Colonic mucosa (tissue), 4 donors: ENCODE measurements at regions not wholly inside any gene's neighbourhood (a gene's known extent, or its start where the extent isn't known, plus 50 kb on each side); places are given as distances from the start of the nearest gene placed in this dataset.

ENCODE experiments used
- DNase-seq: peaks from one replicate; pipeline ENCODE4 v3.0.0-alpha.2; 2020
- H3K27ac ChIP-seq: fragments of 200-600 bp; one replicate; pipeline ENCODE4 v1.8.0; 2021
- H3K27me3 ChIP-seq: fragments of 200-600 bp; one replicate; pipeline ENCODE4 v1.8.0; 2021
- H3K36me3 ChIP-seq: fragments of 200-600 bp; one replicate; pipeline ENCODE4 v1.8.0; 2021
- H3K4me1 ChIP-seq: fragments of 200-600 bp; one replicate; pipeline ENCODE4 v1.8.0; 2021; ENCODE audit warnings: mild to moderate bottlenecking
- H3K4me3 ChIP-seq: fragments of 200-600 bp; one replicate; pipeline ENCODE4 v1.8.0; 2021
- H3K9ac ChIP-seq, 2 donors: one replicate each; pipeline ENCODE4 v1.7.0; 2013; ENCODE audit warnings: control low read depth in 2 of 2, low read depth in 2 of 2, low read length in 2 of 2
- H3K9me3 ChIP-seq: fragments of 200-600 bp; one replicate; pipeline ENCODE4 v1.8.0; 2021
- intact Hi-C: fragments of 100-400 bp; cut with DNase I; formaldehyde crosslinking; loops from one replicate; pipeline ENCODE4 v1.14.1; 2022
- TF ChIP-seq, protein P1 (sequence below): fragments of 200-600 bp; IDR thresholded peaks from one replicate; pipeline ENCODE4 v1.8.0; 2022; ENCODE audit warnings: antibody characterized with exemption, mild to moderate bottlenecking
- donor health status: healthy.
- donor health status: DM: no; HTN: no; CAD: no.
- donor health status: DM: no; HTN: no; CAD: no.

DNA sequence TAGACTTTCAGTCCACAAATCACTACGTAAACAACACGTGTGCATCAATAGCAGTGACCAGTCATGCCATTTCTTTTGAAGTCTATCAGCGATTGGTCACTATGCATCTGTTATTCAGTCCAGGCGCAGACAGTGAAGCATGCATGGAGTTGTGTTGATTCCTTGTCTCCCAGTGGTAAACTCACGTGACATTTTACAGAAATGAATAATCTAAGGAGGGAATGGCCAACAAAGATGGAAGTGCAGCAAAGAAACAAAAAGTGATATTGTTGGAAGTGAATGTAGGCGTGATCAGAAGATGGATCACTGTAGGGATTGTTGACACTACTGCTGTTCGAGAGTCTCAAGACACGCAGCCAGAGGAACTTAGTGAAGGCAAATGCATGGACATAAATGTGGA is 317.8 kb upstream of the MGAT5 start:
- TF ChIP-seq, protein P1, sequence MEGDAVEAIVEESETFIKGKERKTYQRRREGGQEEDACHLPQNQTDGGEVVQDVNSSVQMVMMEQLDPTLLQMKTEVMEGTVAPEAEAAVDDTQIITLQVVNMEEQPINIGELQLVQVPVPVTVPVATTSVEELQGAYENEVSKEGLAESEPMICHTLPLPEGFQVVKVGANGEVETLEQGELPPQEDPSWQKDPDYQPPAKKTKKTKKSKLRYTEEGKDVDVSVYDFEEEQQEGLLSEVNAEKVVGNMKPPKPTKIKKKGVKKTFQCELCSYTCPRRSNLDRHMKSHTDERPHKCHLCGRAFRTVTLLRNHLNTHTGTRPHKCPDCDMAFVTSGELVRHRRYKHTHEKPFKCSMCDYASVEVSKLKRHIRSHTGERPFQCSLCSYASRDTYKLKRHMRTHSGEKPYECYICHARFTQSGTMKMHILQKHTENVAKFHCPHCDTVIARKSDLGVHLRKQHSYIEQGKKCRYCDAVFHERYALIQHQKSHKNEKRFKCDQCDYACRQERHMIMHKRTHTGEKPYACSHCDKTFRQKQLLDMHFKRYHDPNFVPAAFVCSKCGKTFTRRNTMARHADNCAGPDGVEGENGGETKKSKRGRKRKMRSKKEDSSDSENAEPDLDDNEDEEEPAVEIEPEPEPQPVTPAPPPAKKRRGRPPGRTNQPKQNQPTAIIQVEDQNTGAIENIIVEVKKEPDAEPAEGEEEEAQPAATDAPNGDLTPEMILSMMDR: no peak
- intact Hi-C loops: no loop called here

GRCh38 chr2:133936601-133937000 is 317.3 kb upstream of the MGAT5 start:
- Histone ChIP-seq H3K9ac (no peak overlapping the region), H3K27me3 (no peaks in the 10 kb centered on the region), H3K4me3 (no peak overlapping the region), H3K9me3 (no peaks in the 10 kb centered on the region), H3K4me1 (no peaks in the 10 kb centered on the region), H3K27ac (no peak overlapping the region), H3K36me3 (no peaks in the 10 kb centered on the region)
- TF ChIP-seq, protein P1: no peak
- DNase-seq: no peak
- intact Hi-C loops: no loop called here

More for the DNA sequence above, 317.8 kb upstream of the MGAT5 start:
- Histone ChIP-seq H3K36me3 (no peaks in the 10 kb centered on the region), H3K27ac (no peak overlapping the region), H3K4me1 (no peaks in the 10 kb centered on the region), H3K27me3 (no peaks in the 10 kb centered on the region), H3K9me3 (no peaks in the 10 kb centered on the region), H3K4me3 (no peak overlapping the region), H3K9ac (no peak overlapping the region)
- no peak for DNase-seq

GRCh38 chr2:133937669-133938068 is 316.2 kb upstream of the MGAT5 start:
- no peak for DNase-seq
- TF ChIP-seq, protein P1: no peak
- no peaks in the 10 kb centered on the region for H3K27me3 ChIP-seq
- H3K9ac ChIP-seq: no peak overlapping the region
- H3K4me1 ChIP-seq: no peaks in the 10 kb centered on the region
- no peak overlapping the region for H3K27ac ChIP-seq
- no peaks in the 10 kb centered on the region for H3K36me3 ChIP-seq
- H3K4me3 ChIP-seq: no peak overlapping the region
- no peaks in the 10 kb centered on the region for H3K9me3 ChIP-seq
- intact Hi-C loops: no loop called here

GRCh38 chr2:133940134-133940533 is 313.7 kb upstream of the MGAT5 start:
- TF ChIP-seq, protein P1: no peak
- Histone ChIP-seq H3K27ac (no peak overlapping the region), H3K4me3 (no peak overlapping the region), H3K27me3 (no peaks in the 10 kb centered on the region), H3K9ac (no peak overlapping the region), H3K4me1 (no peaks in the 10 kb centered on the region), H3K9me3 (no peaks in the 10 kb centered on the region), H3K36me3 (no peaks in the 10 kb centered on the region)
- DNase-seq: no peak
- intact Hi-C loops: no loop called here

GRCh38 chr2:133941666-133942065 is 312.2 kb upstream of the MGAT5 start:
- TF ChIP-seq, protein P1: no peak

GRCh38 chr2:133942398-133942797 is 311.5 kb upstream of the MGAT5 start:
- Histone ChIP-seq H3K4me3 (no peak overlapping the region), H3K27ac (no peak overlapping the region), H3K9ac (no peak overlapping the region), H3K36me3 (no peaks in the 10 kb centered on the region), H3K4me1 (no peaks in the 10 kb centered on the region), H3K9me3 (no peaks in the 10 kb centered on the region), H3K27me3 (no peaks in the 10 kb centered on the region)
- TF ChIP-seq, protein P1: no peak
- intact Hi-C loops: no loop called here
- no peak for DNase-seq

More at GRCh38 chr2:133941666-133942065, 312.2 kb upstream of the MGAT5 start:
- no peaks in the 10 kb centered on the region for H3K4me1 ChIP-seq
- no peaks in the 10 kb centered on the region for H3K36me3 ChIP-seq
- no peak overlapping the region for H3K9ac ChIP-seq
- no peak overlapping the region for H3K27ac ChIP-seq
- H3K27me3 ChIP-seq: no peaks in the 10 kb centered on the region
- H3K9me3 ChIP-seq: no peaks in the 10 kb centered on the region
- no peak for DNase-seq
- intact Hi-C loops: no loop called here
- no peak overlapping the region for H3K4me3 ChIP-seq
